DMS153 treated with DMSO at 0.1 percent for 48 hours (cell line): ENCODE measurements at regions not wholly inside any gene's neighbourhood (a gene's known extent, or its start where the extent isn't known, plus 50 kb on each side); places are given as distances from the start of the nearest gene placed in this dataset.
A peak's percentile ranks its signal among the peaks of the same experiment; 100 is the strongest.
"Not testable (repeated sequence)": the region's sequence is repeated elsewhere in the genome, so short reads cannot be mapped to it uniquely, and the experiment has no call there.

Source experiments
- DNase-seq: peaks from one replicate; lab custom pipeline; 2025; ENCODE audit not compliant: unreplicated experiment; lab: John Stamatoyannopoulos, UW

GRCh38 chr2:145413261-145414030 is 893.5 kb upstream of the ZEB2 start:
- DNase-seq: no peak

GRCh38 chr2:145412155-145412554 is 892.2 kb upstream of the ZEB2 start:
- DNase-seq: no peak

GRCh38 chr2:145411493-145411892 is 891.6 kb upstream of the ZEB2 start:
- peak; percentile 46 for DNase-seq

- DNase-seq: no peak
These were observed 890.2 kb upstream of the ZEB2 start for GRCh38 chr2:145410086-145410485.

- DNase-seq: no peak
These were observed 889.1 kb upstream of the ZEB2 start for GRCh38 chr2:145408980-145409379.

GRCh38 chr2:145404690-145405089 is 884.8 kb upstream of the ZEB2 start:
- DNase-seq: no peak

- no peak for DNase-seq
These were observed 882.9 kb upstream of the ZEB2 start for GRCh38 chr2:145402706-145403277.

- no peak for DNase-seq
These were observed 879.2 kb upstream of the ZEB2 start for GRCh38 chr2:145399131-145399530.

GRCh38 chr2:145394181-145394580 is 874.3 kb upstream of the ZEB2 start:
- DNase-seq: no peak

GRCh38 chr2:145386973-145387372 is 867.1 kb upstream of the ZEB2 start:
- DNase-seq: no peak

- no peak for DNase-seq
These were observed 864.0 kb upstream of the ZEB2 start for GRCh38 chr2:145383961-145384360.

- no peak for DNase-seq
These were observed 860.6 kb upstream of the ZEB2 start for GRCh38 chr2:145380436-145381017.

- DNase-seq: no peak
These were observed 860.0 kb upstream of the ZEB2 start for GRCh38 chr2:145379934-145380333.

- DNase-seq: no peak
These were observed 854.2 kb upstream of the ZEB2 start for GRCh38 chr2:145374165-145374564.

GRCh38 chr2:145367334-145367733 is 847.4 kb upstream of the ZEB2 start:
- DNase-seq: not testable (repeated sequence)

- DNase-seq: no peak
These were observed 846.4 kb upstream of the ZEB2 start for GRCh38 chr2:145366341-145366740.

GRCh38 chr2:145360129-145360790 is 840.3 kb upstream of the ZEB2 start:
- no peak for DNase-seq

- DNase-seq: no peak
These were observed 839.6 kb upstream of the ZEB2 start for GRCh38 chr2:145359561-145359960.

GRCh38 chr2:145356056-145356455 is 836.1 kb upstream of the ZEB2 start:
- no peak for DNase-seq

- no peak for DNase-seq
These were observed 832.6 kb upstream of the ZEB2 start for GRCh38 chr2:145352484-145352883.

- DNase-seq: no peak
These were observed 832.0 kb upstream of the ZEB2 start for GRCh38 chr2:145351864-145352425.

- DNase-seq: no peak
These were observed 830.1 kb upstream of the ZEB2 start for GRCh38 chr2:145350011-145350410.
